MM.1S (cell line): ENCODE measurements at regions not wholly inside any gene's neighbourhood (a gene's known extent, or its start where the extent isn't known, plus 50 kb on each side); places are given as distances from the start of the nearest gene placed in this dataset.

Source experiments
- DNase-seq: peaks from one replicate; pipeline ENCODE4 v3.0.0-alpha.2; 2015
- H2AFZ ChIP-seq: fragments of 300-600 bp; sonication (generic); 2 replicates; pipeline ENCODE4 v1.6.0; 2016; ENCODE audit warnings: antibody characterized with exemption, low read length
- H3F3A ChIP-seq: fragments of 300-600 bp; sonication (generic); 2 replicates; pipeline ENCODE4 v1.6.1; 2016; ENCODE audit warnings: mild to moderate bottlenecking, antibody characterized with exemption, low read length, moderate library complexity, mixed read lengths; ENCODE audit not compliant: insufficient read depth
- H3K27ac ChIP-seq: fragments of 300-600 bp; sonication (generic); 2 replicates; pipeline ENCODE4 v1.5.1; 2016; ENCODE audit warnings: mild to moderate bottlenecking, low read length
- H3K27me3 ChIP-seq: fragments of 300-600 bp; sonication (generic); replicated peaks from 2 replicates; pipeline ENCODE4 v1.6.0; 2016; ENCODE audit warnings: low read length; ENCODE audit not compliant: insufficient read depth
- H3K36me3 ChIP-seq: fragments of 300-600 bp; sonication (generic); replicated peaks from 2 replicates; pipeline ENCODE4 v1.6.1; 2016; ENCODE audit warnings: mild to moderate bottlenecking, low read length, mixed read lengths; ENCODE audit not compliant: insufficient read depth
- H3K4me1 ChIP-seq: fragments of 300-600 bp; sonication (generic); 2 replicates; pipeline ENCODE4 v1.6.1; 2016; ENCODE audit warnings: low read length, mixed read lengths
- H3K4me2 ChIP-seq: fragments of 300-600 bp; sonication (generic); 2 replicates; pipeline ENCODE4 v1.6.0; 2016; ENCODE audit warnings: low read depth, low read length
- H3K4me3 ChIP-seq: fragments of 300-600 bp; sonication (generic); 2 replicates; pipeline ENCODE4 v1.5.1; 2016; ENCODE audit warnings: low read length, mixed read lengths
- H3K79me2 ChIP-seq: fragments of 300-600 bp; sonication (generic); 2 replicates; pipeline ENCODE4 v1.6.1; 2016; ENCODE audit warnings: mixed run types, low read length, mixed read lengths
- H3K9ac ChIP-seq: fragments of 300-600 bp; sonication (generic); 2 replicates; pipeline ENCODE4 v1.6.1; 2016; ENCODE audit warnings: low read length, mixed read lengths
- H3K9me2 ChIP-seq: fragments of 300-600 bp; sonication (generic); replicated peaks from 2 replicates; pipeline ENCODE4 v1.6.1; 2016; ENCODE audit warnings: mild to moderate bottlenecking, low read length, mixed read lengths; ENCODE audit not compliant: insufficient read depth
- H3K9me3 ChIP-seq: fragments of 300-600 bp; sonication (generic); replicated peaks from 2 replicates; pipeline ENCODE4 v1.6.1; 2016; ENCODE audit warnings: mild to moderate bottlenecking, low read length, mixed read lengths; ENCODE audit not compliant: insufficient read depth
- H4K20me1 ChIP-seq: fragments of 300-600 bp; sonication (generic); 2 replicates; pipeline ENCODE4 v1.6.1; 2016; ENCODE audit warnings: mild to moderate bottlenecking, low read length, moderate library complexity, mixed read lengths; ENCODE audit not compliant: insufficient read depth
- EZH2 ChIP-seq: fragments of 300-600 bp; sonication (generic); optimal IDR thresholded peaks from 2 replicates; pipeline ENCODE3; 2017; ENCODE audit warnings: low read depth, mild to moderate bottlenecking, antibody characterized with exemption, low read length, mixed read lengths
- EZH2phosphoT487 ChIP-seq: fragments of 300-600 bp; sonication (generic); IDR thresholded peaks from 2 replicates; pipeline ENCODE4 v1.6.1; 2018; ENCODE audit warnings: antibody characterized with exemption, low read length
- TF ChIP-seq, protein P1 (sequence below): fragments of 300-600 bp; sonication (generic); IDR thresholded peaks from 2 replicates; pipeline ENCODE4 v1.5.1; 2016; ENCODE audit warnings: antibody characterized with exemption, low read length, mixed read lengths

- H3K9me3 ChIP-seq, result no peaks in the 10 kb centered on the region
- H3K27me3 ChIP-seq, result no peaks in the 10 kb centered on the region
- no peaks in the 10 kb centered on the region for H3K4me1 ChIP-seq
- H3K27ac ChIP-seq, result no peak overlapping the region
- no peak overlapping the region for H3K9ac ChIP-seq
- no peaks in the 10 kb centered on the region for H3K79me2 ChIP-seq
- no peaks in the 10 kb centered on the region for H4K20me1 ChIP-seq
- H2AFZ ChIP-seq, result no peak overlapping the region
- no peaks in the 10 kb centered on the region for H3K36me3 ChIP-seq
- H3K9me2 ChIP-seq, result no peaks in the 10 kb centered on the region
- H3F3A ChIP-seq, result no peaks in the 10 kb centered on the region
- no peak overlapping the region for H3K4me3 ChIP-seq
- no peak overlapping the region for H3K4me2 ChIP-seq
- TF ChIP-seq, protein P1, sequence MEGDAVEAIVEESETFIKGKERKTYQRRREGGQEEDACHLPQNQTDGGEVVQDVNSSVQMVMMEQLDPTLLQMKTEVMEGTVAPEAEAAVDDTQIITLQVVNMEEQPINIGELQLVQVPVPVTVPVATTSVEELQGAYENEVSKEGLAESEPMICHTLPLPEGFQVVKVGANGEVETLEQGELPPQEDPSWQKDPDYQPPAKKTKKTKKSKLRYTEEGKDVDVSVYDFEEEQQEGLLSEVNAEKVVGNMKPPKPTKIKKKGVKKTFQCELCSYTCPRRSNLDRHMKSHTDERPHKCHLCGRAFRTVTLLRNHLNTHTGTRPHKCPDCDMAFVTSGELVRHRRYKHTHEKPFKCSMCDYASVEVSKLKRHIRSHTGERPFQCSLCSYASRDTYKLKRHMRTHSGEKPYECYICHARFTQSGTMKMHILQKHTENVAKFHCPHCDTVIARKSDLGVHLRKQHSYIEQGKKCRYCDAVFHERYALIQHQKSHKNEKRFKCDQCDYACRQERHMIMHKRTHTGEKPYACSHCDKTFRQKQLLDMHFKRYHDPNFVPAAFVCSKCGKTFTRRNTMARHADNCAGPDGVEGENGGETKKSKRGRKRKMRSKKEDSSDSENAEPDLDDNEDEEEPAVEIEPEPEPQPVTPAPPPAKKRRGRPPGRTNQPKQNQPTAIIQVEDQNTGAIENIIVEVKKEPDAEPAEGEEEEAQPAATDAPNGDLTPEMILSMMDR, result no peak
- no peak for TF ChIP-seq EZH2phosphoT487
- no peak for TF ChIP-seq EZH2
- no peak for DNase-seq
Measured at GRCh38 chr4:38566806-38567398, 97.1 kb upstream of the KLF3 start.

- Histone ChIP-seq H3K27me3 (no peaks in the 10 kb centered on the region), H3F3A (no peaks in the 10 kb centered on the region), H4K20me1 (no peaks in the 10 kb centered on the region), H3K9me3 (no peaks in the 10 kb centered on the region), H3K9me2 (no peaks in the 10 kb centered on the region), H3K4me3 (no peak overlapping the region), H3K4me1 (no peaks in the 10 kb centered on the region), H3K36me3 (no peaks in the 10 kb centered on the region), H3K4me2 (no peak overlapping the region), H3K9ac (no peak overlapping the region), H3K27ac (no peak overlapping the region), H3K79me2 (no peaks in the 10 kb centered on the region), H2AFZ (no peak overlapping the region)
- DNase-seq, result no peak
- no peak for TF ChIP-seq EZH2phosphoT487
- TF ChIP-seq, protein P1, result no peak
- TF ChIP-seq EZH2, result no peak
Measured at GRCh38 chr4:38567457-38567856, 96.5 kb upstream of the KLF3 start.

DNA sequence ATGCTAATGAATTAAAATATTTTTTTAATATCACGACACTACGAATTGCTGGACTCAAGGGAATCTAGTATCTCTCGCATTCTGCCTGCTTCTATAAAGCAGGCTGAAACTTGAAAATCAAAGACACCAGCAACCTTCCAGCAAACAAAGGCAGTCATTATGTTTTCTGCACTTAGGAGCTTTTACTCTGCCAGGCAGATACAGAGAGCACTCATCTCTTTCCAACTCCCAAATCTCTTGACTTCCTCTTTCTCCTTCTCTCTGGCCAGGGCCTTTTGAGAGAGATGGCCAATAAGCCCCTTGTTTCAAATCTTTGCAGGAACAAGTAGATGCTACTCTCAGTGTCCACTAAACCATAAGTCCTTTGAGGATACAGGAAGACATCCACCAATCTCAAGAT, 95.2 kb upstream of the KLF3 start:
- DNase-seq, result no peak
- Histone ChIP-seq H3K9me3 (no peaks in the 10 kb centered on the region), H3K9me2 (no peaks in the 10 kb centered on the region), H3K79me2 (no peaks in the 10 kb centered on the region), H3K36me3 (no peaks in the 10 kb centered on the region), H3K27me3 (no peaks in the 10 kb centered on the region), H3K27ac (no peak overlapping the region), H3K4me2 (no peak overlapping the region), H3K4me3 (no peak overlapping the region), H3K4me1 (no peaks in the 10 kb centered on the region), H3F3A (no peaks in the 10 kb centered on the region), H3K9ac (no peak overlapping the region), H2AFZ (no peak overlapping the region), H4K20me1 (no peaks in the 10 kb centered on the region)
- TF ChIP-seq, protein P1, result no peak
- TF ChIP-seq EZH2 (no peak), EZH2phosphoT487 (no peak)
